OCI-LY3 (cell line): ENCODE measurements at regions not wholly inside any gene's neighbourhood (a gene's known extent, or its start where the extent isn't known, plus 50 kb on each side); places are given as distances from the start of the nearest gene placed in this dataset.

Experiments
- CTCF ChIP-seq: fragments of 200-600, 300-600 bp; sonication (generic); IDR thresholded peaks from 2 replicates; pipeline ENCODE4 v1.5.1; 2014; ENCODE audit warnings: antibody characterized with exemption, low read length, low read depth
- EZH2phosphoT487 ChIP-seq: fragments of 200-600 bp; shearing (Covaris generic); IDR thresholded peaks from 2 replicates; pipeline ENCODE4 v1.6.1; 2018; ENCODE audit warnings: antibody characterized with exemption, mixed run types, low read depth

- TF ChIP-seq CTCF (no peak), EZH2phosphoT487 (no peak)
Measured at GRCh38 chr2:240291337-240292034, 144.0 kb upstream of the GPC1 start.
